Testis (tissue), 2 donors: ENCODE measurements at regions not wholly inside any gene's neighbourhood (a gene's known extent, or its start where the extent isn't known, plus 50 kb on each side); places are given as distances from the start of the nearest gene placed in this dataset.

Experiments
- CTCF ChIP-seq, 3 experiments: fragments of 450-650 bp in 2 of 3; fragments of 200-600 bp in 1 of 3; sonication (generic) in 1 of 3; IDR thresholded peaks; one replicate each; pipeline ENCODE4 v1.5.1; 2016 to 2019; ENCODE audit warnings: antibody characterized with exemption in 3 of 3, mild to moderate bottlenecking in 2 of 3, moderate library complexity in 1 of 3
- POLR2A ChIP-seq: fragments of 450-650 bp; IDR thresholded peaks from one replicate; pipeline ENCODE4 v1.6.1; 2017; ENCODE audit warnings: antibody characterized with exemption, mild to moderate bottlenecking, moderate library complexity

- TF ChIP-seq CTCF (IDR thresholded peaks at IDR 0.05) (no peak), POLR2A (no peak)
Observed at GRCh38 chr11:31939004-31939403, 127.9 kb upstream of the PAX6 start.
